Vagina (tissue), 2 donors: ENCODE measurements at regions not wholly inside any gene's neighbourhood (a gene's known extent, or its start where the extent isn't known, plus 50 kb on each side); places are given as distances from the start of the nearest gene placed in this dataset.

Source experiments
- DNase-seq, 2 donors: peaks; one replicate each; pipeline ENCODE4 v3.0.0-alpha.2; 2017; ENCODE audit errors: extremely low spot score in 2 of 2
- H3K27ac ChIP-seq: fragments of 200-600 bp; sonication (generic); one replicate; pipeline ENCODE4 v1.5.1; 2019
- H3K27me3 ChIP-seq: fragments of 200-600 bp; sonication (generic); one replicate; pipeline ENCODE4 v1.5.1; 2019
- H3K36me3 ChIP-seq, 2 donors: fragments of 200-600 bp; sonication (generic); one replicate each; pipeline ENCODE4 v1.5.1; 2017 to 2019
- H3K4me1 ChIP-seq: fragments of 200-600 bp; sonication (generic); one replicate; pipeline ENCODE4 v1.5.1; 2019
- H3K4me3 ChIP-seq, 2 donors: fragments of 200-600 bp; sonication (generic); 1 replicate in 1 of 2; 2 replicates in 1 of 2; pipeline ENCODE4 v1.5.1; 2016 to 2019
- H3K9me3 ChIP-seq: fragments of 200-600 bp; sonication (generic); one replicate; pipeline ENCODE4 v1.5.1; 2019
- POLR2A ChIP-seq, 2 donors: fragments of 450-650 bp; IDR thresholded peaks; one replicate each; pipeline ENCODE4 v1.6.1; 2017; ENCODE audit warnings: antibody characterized with exemption in 2 of 2, mild to moderate bottlenecking in 2 of 2, moderate library complexity in 2 of 2
- POLR2AphosphoS5 ChIP-seq, 2 donors: sonication (generic); formaldehyde crosslinking; IDR thresholded peaks; one replicate each; pipeline ENCODE4 v1.9.0; 2017; ENCODE audit warnings: antibody characterized with exemption in 2 of 2, mild to moderate bottlenecking in 2 of 2, low read depth in 1 of 2; ENCODE audit not compliant: insufficient read depth in 1 of 2
- intact Hi-C: fragments of 100-400 bp; cut with DNase I; formaldehyde crosslinking; loops from one replicate; pipeline ENCODE4 v1.15.1; 2023
- TF ChIP-seq, protein P1 (sequence below), 3 experiments: fragments of 450-650 bp in 2 of 3; fragments of 200-600 bp in 1 of 3; sonication (generic) in 1 of 3; IDR thresholded peaks; one replicate each; pipeline ENCODE4 v1.5.1; 2017 to 2019; ENCODE audit warnings: antibody characterized with exemption in 3 of 3, mild to moderate bottlenecking in 2 of 3, moderate library complexity in 2 of 3

DNA sequence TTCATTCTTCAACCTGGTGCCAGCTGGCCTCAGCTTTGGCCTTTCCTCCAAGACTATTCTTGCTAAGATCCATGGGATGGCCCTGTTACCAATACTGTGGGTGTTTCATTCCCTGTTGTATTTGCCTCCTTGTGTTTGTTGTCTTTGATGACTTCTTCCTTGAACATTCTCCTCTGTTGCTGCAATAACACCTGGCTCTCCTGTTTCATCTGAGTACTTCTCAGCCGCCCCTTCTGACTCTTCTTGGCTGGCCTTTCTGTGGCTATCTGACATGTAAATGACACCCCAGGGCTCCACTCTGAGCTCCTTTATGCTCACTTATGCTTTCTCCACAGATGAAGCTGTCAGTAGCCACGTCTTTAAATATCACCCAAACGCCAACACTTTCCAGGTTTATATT is 302.7 kb upstream of the CHRNA7 start:
- no peak overlapping the region for H3K27ac ChIP-seq
- H3K4me3 ChIP-seq = no peak overlapping the region
- H3K4me1 ChIP-seq = no peaks in the 10 kb centered on the region
- TF ChIP-seq, protein P1, sequence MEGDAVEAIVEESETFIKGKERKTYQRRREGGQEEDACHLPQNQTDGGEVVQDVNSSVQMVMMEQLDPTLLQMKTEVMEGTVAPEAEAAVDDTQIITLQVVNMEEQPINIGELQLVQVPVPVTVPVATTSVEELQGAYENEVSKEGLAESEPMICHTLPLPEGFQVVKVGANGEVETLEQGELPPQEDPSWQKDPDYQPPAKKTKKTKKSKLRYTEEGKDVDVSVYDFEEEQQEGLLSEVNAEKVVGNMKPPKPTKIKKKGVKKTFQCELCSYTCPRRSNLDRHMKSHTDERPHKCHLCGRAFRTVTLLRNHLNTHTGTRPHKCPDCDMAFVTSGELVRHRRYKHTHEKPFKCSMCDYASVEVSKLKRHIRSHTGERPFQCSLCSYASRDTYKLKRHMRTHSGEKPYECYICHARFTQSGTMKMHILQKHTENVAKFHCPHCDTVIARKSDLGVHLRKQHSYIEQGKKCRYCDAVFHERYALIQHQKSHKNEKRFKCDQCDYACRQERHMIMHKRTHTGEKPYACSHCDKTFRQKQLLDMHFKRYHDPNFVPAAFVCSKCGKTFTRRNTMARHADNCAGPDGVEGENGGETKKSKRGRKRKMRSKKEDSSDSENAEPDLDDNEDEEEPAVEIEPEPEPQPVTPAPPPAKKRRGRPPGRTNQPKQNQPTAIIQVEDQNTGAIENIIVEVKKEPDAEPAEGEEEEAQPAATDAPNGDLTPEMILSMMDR (IDR thresholded peaks at IDR 0.05) = no peak
- TF ChIP-seq POLR2AphosphoS5 (IDR thresholded peaks at IDR 0.05; ENCODE audit: insufficient read depth in 1 of 2, low read depth in 1 of 2) = no peak
- TF ChIP-seq POLR2A (IDR thresholded peaks at IDR 0.05) = no peak
- DNase-seq = no peak
- H3K27me3 ChIP-seq = no peaks in the 10 kb centered on the region
- no peaks in the 10 kb centered on the region for H3K9me3 ChIP-seq
- H3K36me3 ChIP-seq = no peaks in the 10 kb centered on the region
- intact Hi-C loops = no loop called here

GRCh38 chr15:31732726-31733125 is 297.6 kb upstream of the CHRNA7 start:
- Histone ChIP-seq H3K36me3 (no peaks in the 10 kb centered on the region), H3K27ac (no peak overlapping the region), H3K27me3 (no peaks in the 10 kb centered on the region), H3K9me3 (no peaks in the 10 kb centered on the region), H3K4me3 (no peak overlapping the region), H3K4me1 (no peaks in the 10 kb centered on the region)
- DNase-seq = no peak
- intact Hi-C loops = no loop called here
- TF ChIP-seq POLR2A (IDR thresholded peaks at IDR 0.05) = no peak
- TF ChIP-seq, protein P1 (IDR thresholded peaks at IDR 0.05) = no peak
- no peak for TF ChIP-seq POLR2AphosphoS5 (IDR thresholded peaks at IDR 0.05; ENCODE audit: insufficient read depth in 1 of 2, low read depth in 1 of 2)

DNA sequence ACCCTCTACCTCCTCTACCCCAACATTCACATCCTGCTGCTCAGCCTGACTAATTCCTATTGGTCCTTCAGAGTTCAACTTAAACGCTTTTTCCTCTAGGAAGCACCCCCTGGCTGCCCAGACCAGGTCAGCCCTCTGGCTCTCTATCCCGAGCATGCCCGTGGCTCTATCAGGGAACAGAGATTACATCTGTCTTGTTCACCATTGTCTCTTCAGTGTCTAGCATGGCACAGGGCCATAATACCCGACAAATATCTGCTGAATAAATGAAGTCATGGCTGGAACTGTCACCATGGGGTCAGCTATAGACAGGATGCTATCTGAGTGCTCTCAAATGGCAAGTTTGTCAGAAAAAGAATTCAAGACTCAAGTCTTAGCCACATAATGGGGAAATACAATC is 296.9 kb upstream of the CHRNA7 start:
- H3K27me3 ChIP-seq = no peaks in the 10 kb centered on the region
- DNase-seq = no peak
- H3K4me1 ChIP-seq = no peaks in the 10 kb centered on the region
- intact Hi-C loops = no loop called here
- TF ChIP-seq POLR2AphosphoS5 (IDR thresholded peaks at IDR 0.05; ENCODE audit: insufficient read depth in 1 of 2, low read depth in 1 of 2) = no peak
- no peak for TF ChIP-seq POLR2A (IDR thresholded peaks at IDR 0.05)
- TF ChIP-seq, protein P1 (IDR thresholded peaks at IDR 0.05) = no peak
- no peak overlapping the region for H3K4me3 ChIP-seq
- H3K9me3 ChIP-seq = no peaks in the 10 kb centered on the region
- no peaks in the 10 kb centered on the region for H3K36me3 ChIP-seq
- no peak overlapping the region for H3K27ac ChIP-seq

DNA sequence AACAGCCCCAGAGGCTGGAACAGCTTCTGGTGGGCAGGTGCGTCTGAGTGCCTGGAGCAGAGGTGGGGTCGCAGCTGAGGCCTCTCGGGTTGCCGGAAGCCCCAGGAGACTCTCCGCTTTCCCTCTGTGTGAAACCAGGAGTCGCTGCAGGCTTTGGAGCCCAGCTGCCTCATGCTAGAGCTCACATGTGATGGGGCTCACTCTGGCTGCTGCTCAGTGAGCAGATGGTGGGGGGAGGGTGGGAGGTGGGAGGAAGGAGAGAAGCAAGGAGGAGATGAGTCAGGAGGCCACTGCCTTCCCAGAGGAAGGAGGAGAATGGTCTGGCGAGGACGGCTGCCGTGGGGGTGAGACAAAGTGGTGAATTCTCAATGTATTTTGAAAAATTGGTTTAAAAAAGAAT is 290.1 kb upstream of the CHRNA7 start:
- intact Hi-C loops = no loop called here

GRCh38 chr15:31745841-31746240 is 284.5 kb upstream of the CHRNA7 start:
- H3K4me1 ChIP-seq = no peaks in the 10 kb centered on the region
- no peaks in the 10 kb centered on the region for H3K9me3 ChIP-seq
- TF ChIP-seq POLR2A (IDR thresholded peaks at IDR 0.05) (no peak), POLR2AphosphoS5 (IDR thresholded peaks at IDR 0.05; ENCODE audit: insufficient read depth in 1 of 2, low read depth in 1 of 2) (no peak)
- TF ChIP-seq, protein P1 (IDR thresholded peaks at IDR 0.05) = no peak
- no peak overlapping the region for H3K4me3 ChIP-seq
- DNase-seq = no peak
- intact Hi-C loops = no loop called here
- H3K27ac ChIP-seq = no peak overlapping the region
- H3K27me3 ChIP-seq = no peaks in the 10 kb centered on the region
- no peaks in the 10 kb centered on the region for H3K36me3 ChIP-seq

More for the DNA sequence above, 290.1 kb upstream of the CHRNA7 start:
- Histone ChIP-seq H3K27ac (no peak overlapping the region), H3K36me3 (no peaks in the 10 kb centered on the region), H3K4me3 (no peak overlapping the region), H3K27me3 (no peaks in the 10 kb centered on the region), H3K4me1 (no peaks in the 10 kb centered on the region), H3K9me3 (no peaks in the 10 kb centered on the region)
- no peak for DNase-seq
- no peak for TF ChIP-seq POLR2AphosphoS5 (IDR thresholded peaks at IDR 0.05; ENCODE audit: insufficient read depth in 1 of 2, low read depth in 1 of 2)
- TF ChIP-seq, protein P1 (IDR thresholded peaks at IDR 0.05) = no peak
- no peak for TF ChIP-seq POLR2A (IDR thresholded peaks at IDR 0.05)
